ENCODE measurements at regions not wholly inside any gene's neighbourhood (a gene's known extent, or its start where the extent isn't known, plus 50 kb on each side); places are given as distances from the start of the nearest gene placed in this dataset.

GRCh38 chr5:165521816-165522610 is 2016.6 kb downstream of the MAT2B start:
- no peak for DNase-seq

DNA sequence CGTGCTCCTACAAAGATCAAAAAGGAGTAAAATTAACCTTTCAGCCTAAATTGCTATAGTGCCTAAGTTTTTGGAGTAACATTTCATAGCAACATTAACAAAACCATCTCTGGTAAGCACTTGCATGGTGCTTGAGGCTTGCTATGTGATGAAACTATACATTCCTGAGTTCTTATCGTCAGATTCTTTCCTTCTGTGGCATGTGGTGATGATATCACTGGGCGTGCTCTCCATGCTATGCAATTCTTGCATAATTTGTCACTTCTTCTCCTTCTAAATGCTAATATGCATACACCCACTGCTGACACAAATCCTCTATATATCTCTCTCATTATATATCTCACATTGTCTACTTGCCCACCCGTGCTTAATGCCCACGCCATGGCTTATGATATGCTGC is 2019.9 kb downstream of the MAT2B start:
- DNase-seq: no peak

- no peak for DNase-seq
These were observed 2020.9 kb downstream of the MAT2B start for GRCh38 chr5:165526357-165526756.

DNA sequence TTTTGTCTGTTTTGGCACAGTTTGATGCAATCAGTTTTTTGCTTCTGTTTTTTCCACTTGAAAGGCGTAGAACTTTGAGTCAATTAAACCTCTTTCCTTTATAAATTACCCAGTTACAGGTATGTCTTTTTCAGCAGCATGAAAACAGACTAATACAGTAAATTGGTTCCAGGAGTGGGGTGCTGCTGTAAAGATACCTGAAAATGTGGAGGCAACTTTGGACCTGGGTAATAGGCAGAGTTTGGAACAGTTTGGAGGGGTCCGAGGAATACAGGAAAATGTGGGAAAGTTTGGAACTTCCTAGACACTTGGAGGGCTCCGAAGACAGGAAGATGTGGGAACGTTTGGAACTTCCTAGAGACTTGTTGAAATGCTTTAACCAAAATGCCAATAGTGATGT is 2022.2 kb downstream of the MAT2B start:
- no peak for DNase-seq

- DNase-seq: no peak
These were observed 2032.6 kb downstream of the MAT2B start for GRCh38 chr5:165538065-165538464.

- DNase-seq: no peak
These were observed 2054.2 kb downstream of the MAT2B start for GRCh38 chr5:165559645-165560044.

DNA sequence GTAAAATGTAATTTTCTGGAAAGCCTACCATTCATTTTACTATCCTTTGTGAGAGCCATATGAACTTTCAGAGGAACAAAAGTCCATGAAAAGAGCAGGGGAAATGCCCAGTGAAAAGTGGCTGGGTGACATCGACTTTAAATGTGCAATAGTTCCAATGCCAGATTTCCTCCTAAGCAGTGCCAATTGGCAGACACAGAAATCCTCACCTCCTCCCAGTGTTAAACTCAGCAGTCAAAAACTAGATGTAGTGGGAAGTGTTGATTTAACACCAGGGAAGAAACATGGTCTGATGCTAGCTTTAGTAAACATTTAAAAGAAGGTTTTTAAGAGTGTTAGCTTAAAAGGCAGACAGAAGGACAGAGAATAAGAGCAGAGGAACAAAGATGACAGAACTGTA is 2055.2 kb downstream of the MAT2B start:
- DNase-seq: no peak

- no peak for DNase-seq
These were observed 2060.5 kb downstream of the MAT2B start for GRCh38 chr5:165565911-165566310.

GRCh38 chr5:165569551-165569950 is 2064.1 kb downstream of the MAT2B start:
- DNase-seq: no peak

DNA sequence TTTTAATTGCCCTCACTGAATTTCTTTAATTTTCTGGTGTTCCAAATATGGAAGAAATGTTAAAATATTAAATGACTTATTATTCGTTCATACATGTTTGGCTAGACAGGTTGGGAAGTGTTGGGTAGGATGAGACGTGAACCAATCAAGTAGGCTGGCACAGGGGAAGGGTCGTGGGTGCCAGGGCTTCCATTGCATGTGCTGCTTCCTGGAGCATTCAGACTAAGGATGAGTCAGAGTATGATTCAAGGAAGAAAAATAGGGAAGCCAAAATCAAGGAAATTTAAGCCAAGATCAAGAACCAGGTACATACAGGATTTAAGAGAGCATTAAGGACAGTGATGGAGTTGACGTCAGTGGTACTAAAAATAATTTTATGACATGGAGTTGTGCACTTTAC is 2068.0 kb downstream of the MAT2B start:
- DNase-seq: no peak

- no peak for DNase-seq
These were observed 2068.7 kb downstream of the MAT2B start for GRCh38 chr5:165574100-165574499.

DNA sequence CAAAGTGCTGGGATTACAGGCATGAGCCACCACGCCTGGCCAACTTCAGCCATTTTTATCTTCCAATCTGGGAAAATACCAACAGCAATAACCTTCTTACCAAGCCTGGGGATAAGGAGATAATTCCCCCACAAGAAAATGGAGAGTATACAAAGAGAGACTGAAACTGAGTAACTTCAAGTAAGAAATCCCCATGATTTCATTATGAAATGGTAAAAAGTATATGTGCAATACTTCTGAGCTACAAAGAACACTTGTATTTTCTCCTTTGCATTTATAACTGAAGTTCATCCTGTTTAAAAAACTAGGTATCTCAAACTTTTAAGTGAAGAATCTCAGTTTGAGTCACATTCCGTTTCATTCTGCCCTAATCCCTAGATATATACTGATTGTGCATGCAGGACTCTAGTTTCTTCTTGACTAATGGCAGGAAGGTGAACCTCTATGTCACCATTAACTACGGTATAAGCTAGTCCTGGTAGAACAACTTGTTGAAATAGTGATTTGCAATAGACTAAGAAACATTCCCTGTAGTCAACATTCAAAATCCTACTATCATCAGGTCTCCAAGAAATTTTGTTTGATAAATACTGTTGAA is 2071.4 kb downstream of the MAT2B start:
- DNase-seq: no peak

GRCh38 chr5:165579911-165580310 is 2074.5 kb downstream of the MAT2B start:
- no peak for DNase-seq

- DNase-seq: no peak
These were observed 2089.3 kb downstream of the MAT2B start for GRCh38 chr5:165594693-165595092.

GRCh38 chr5:165602529-165602928 is 2097.1 kb downstream of the MAT2B start:
- DNase-seq: no peak

DNA sequence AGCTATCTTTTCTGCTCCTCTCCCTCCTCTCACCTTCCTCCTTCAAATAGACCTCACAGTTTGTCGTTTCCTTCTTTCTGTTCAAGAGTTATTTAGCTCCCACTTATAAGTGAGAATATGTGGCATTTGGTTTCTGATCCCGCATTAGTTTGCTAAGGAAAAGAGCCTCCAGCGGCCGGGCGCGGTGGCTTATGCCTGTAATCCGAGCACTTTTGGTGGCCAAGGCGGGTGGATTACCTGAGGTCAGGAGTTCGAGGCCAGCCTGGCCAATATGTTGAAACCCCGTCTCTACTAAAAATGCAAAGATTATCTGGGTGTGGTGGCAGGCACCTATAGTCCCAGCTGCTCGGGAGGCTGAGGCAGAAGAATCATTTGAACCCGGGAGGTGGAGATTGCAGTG is 2101.6 kb downstream of the MAT2B start:
- DNase-seq: no peak

GRCh38 chr5:165609871-165610270 is 2104.5 kb downstream of the MAT2B start:
- no peak for DNase-seq

DNA sequence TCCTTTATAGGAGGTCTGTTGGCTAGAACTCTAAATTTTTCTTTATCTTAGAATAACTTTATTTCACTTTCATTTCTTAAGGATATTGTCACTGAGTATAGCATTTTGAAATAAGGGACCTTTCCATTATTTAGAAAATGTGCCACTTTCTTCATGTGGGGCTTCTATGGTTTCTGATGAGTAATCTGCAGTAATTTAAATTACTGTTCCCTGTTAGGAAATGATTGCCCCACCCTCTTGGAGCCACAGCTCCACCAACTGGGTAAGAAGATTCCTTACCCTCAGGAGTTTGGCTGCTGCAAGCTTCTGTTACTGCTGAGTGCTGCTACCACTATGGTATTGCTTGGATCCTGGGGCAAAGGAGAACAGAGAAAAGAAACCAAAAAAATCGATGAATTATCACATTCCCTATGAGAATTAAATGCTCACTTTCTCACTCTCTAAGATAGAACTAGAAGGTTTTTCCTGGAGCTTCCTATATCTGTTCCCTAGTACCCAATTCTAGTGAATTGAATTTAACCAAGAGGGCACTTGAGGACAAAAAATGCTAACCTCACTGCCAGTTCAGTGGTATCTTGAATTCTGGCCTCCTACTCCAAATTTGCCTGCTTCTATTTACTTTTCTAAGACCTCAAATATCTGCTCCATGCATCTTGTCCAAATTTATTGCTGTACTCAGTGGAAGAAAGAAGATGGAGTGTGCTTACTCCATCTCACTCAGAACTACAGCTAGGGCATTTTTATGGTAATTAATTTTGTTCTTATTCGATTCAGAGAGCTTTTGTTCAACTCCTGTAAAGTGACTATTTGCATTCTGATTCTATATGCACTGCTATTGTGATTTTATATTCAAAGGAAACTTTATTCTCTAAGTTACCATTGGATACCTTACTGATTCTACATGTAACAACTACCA is 2111.3 kb downstream of the MAT2B start:
- no peak for DNase-seq

GRCh38 chr5:165617491-165617890 is 2112.1 kb downstream of the MAT2B start:
- DNase-seq: no peak

GRCh38 chr5:165620394-165620793 is 2115.0 kb downstream of the MAT2B start:
- DNase-seq: no peak

- no peak for DNase-seq
These were observed 2117.6 kb downstream of the MAT2B start for GRCh38 chr5:165622864-165623536.

GRCh38 chr5:165624166-165624946 is 2118.9 kb downstream of the MAT2B start:
- no peak for DNase-seq

All from DMS 273 treated with DMSO at 0.1 percent for 48 hours (cell line).